ENCODE measurements at regions not wholly inside any gene's neighbourhood (a gene's known extent, or its start where the extent isn't known, plus 50 kb on each side); places are given as distances from the start of the nearest gene placed in this dataset.

DNA sequence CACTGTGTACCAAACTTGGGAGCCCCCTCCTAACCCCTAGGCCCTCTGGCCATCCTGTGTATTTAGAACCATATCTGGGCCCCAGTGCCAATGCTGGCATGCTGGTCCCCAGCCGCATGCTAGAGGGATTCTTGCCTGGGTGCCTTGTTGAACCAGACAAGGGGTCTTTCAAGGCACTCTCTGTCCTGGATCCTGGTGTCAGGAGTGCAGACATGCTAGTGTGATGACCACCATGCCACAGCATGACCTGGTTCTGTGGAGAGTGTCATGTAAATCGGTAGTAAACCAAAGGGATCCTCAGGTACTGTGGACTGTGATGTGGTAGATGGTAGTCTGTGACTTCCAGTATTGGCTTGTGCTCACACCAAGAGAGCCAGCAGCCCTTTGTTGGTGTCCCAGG is 222.2 kb upstream of the PODXL start:
- H2AFZ ChIP-seq (ENCODE audit: low read depth): no peak overlapping the region
- H4K20me1 ChIP-seq (ENCODE audit: insufficient read depth): no peaks in the 10 kb centered on the region
- no peaks in the 10 kb centered on the region for H3K27me3 ChIP-seq (ENCODE audit: insufficient read depth, low read depth)
- no peaks in the 10 kb centered on the region for H3K4me1 ChIP-seq (ENCODE audit: low read depth, poor library complexity, severe bottlenecking)
- H3K4me2 ChIP-seq: no peak overlapping the region
- no peak overlapping the region for H3K4me3 ChIP-seq (IDR thresholded peaks at IDR 0.05; ENCODE audit: insufficient read depth, low read depth, low read length)
- no peaks in the 10 kb centered on the region for H3K79me2 ChIP-seq (ENCODE audit: insufficient read depth, low read depth)
- TF ChIP-seq, protein P1, sequence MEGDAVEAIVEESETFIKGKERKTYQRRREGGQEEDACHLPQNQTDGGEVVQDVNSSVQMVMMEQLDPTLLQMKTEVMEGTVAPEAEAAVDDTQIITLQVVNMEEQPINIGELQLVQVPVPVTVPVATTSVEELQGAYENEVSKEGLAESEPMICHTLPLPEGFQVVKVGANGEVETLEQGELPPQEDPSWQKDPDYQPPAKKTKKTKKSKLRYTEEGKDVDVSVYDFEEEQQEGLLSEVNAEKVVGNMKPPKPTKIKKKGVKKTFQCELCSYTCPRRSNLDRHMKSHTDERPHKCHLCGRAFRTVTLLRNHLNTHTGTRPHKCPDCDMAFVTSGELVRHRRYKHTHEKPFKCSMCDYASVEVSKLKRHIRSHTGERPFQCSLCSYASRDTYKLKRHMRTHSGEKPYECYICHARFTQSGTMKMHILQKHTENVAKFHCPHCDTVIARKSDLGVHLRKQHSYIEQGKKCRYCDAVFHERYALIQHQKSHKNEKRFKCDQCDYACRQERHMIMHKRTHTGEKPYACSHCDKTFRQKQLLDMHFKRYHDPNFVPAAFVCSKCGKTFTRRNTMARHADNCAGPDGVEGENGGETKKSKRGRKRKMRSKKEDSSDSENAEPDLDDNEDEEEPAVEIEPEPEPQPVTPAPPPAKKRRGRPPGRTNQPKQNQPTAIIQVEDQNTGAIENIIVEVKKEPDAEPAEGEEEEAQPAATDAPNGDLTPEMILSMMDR (conservative IDR thresholded peaks at IDR 0.05; ENCODE audit: low read depth, low read length): no peak
- H3K27ac ChIP-seq: no peak overlapping the region
- H3K9ac ChIP-seq: no peak overlapping the region
- no peaks in the 10 kb centered on the region for H3K36me3 ChIP-seq (ENCODE audit: insufficient read depth)

DNA sequence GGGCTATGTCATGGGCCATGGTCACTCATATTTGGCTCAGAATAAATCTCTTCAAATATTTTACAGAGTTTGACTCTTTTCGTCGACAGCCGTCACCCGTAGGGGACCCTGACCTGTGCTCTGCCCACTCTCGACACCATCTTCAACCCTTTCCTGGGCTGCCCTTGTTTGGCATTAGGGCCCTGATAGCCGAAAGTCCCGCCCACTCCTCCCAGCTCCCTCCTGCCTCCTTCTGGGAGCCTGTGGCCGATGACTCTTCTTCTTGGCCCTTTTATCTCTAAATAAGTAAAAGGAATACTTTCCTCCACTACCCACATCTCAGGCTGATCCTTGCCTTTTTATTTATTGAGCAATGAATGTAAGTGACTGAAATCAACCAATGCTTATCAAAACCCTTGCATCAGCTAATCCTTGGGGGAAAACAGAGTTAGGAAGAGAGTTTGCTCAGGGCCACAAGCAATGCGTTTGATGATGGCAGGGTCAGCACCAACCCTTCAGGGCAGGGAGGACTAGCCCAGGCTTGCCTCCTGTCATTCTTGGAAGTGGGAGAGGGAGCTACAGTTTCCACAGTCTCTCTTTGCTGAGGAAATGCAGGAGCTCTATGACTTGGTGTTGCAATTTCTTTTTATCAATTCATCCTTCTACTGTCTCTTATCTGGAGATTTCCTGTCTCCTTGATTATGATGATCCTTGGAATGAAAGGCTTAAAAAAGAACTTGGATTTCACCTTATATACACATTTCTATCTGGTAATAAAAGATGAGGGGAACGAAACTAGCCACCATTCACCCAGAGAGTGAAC is 218.2 kb upstream of the PODXL start:
- no peak overlapping the region for H3K27ac ChIP-seq
- H3K4me2 ChIP-seq: no peak overlapping the region
- H3K36me3 ChIP-seq (ENCODE audit: insufficient read depth): no peaks in the 10 kb centered on the region
- no peaks in the 10 kb centered on the region for H3K4me1 ChIP-seq (ENCODE audit: low read depth, poor library complexity, severe bottlenecking)
- H3K4me3 ChIP-seq (IDR thresholded peaks at IDR 0.05; ENCODE audit: insufficient read depth, low read depth, low read length): no peak overlapping the region
- no peaks in the 10 kb centered on the region for H3K79me2 ChIP-seq (ENCODE audit: insufficient read depth, low read depth)
- TF ChIP-seq, protein P1 (conservative IDR thresholded peaks at IDR 0.05; ENCODE audit: low read depth, low read length): no peak
- no peaks in the 10 kb centered on the region for H3K27me3 ChIP-seq (ENCODE audit: insufficient read depth, low read depth)
- H2AFZ ChIP-seq (ENCODE audit: low read depth): no peak overlapping the region
- H4K20me1 ChIP-seq (ENCODE audit: insufficient read depth): no peaks in the 10 kb centered on the region
- H3K9ac ChIP-seq: no peak overlapping the region

DNA sequence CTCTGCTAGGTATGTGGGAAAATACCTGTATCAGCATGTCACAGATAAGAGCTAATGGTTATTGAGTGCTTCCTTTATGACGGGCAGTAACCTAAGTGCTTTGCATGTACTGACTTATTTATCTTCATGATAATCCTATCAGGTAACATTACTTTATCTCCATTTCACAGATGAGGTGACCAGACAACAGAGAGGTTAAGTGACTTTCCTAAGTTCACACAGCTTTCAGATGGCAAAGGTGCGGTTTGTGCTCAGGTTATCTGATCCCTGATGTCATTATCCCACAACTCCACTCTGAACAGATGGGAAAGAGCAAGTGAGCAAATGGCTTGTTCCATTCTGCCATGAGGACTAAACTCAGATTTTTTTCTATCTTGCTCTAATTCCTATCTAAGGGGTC is 217.0 kb upstream of the PODXL start:
- Histone ChIP-seq H3K4me1 (ENCODE audit: low read depth, poor library complexity, severe bottlenecking) (no peaks in the 10 kb centered on the region), H3K9ac (no peak overlapping the region), H4K20me1 (ENCODE audit: insufficient read depth) (no peaks in the 10 kb centered on the region), H3K4me2 (no peak overlapping the region), H3K27ac (no peak overlapping the region), H3K79me2 (ENCODE audit: insufficient read depth, low read depth) (no peaks in the 10 kb centered on the region), H3K4me3 (IDR thresholded peaks at IDR 0.05; ENCODE audit: insufficient read depth, low read depth, low read length) (no peak overlapping the region), H2AFZ (ENCODE audit: low read depth) (no peak overlapping the region), H3K27me3 (ENCODE audit: insufficient read depth, low read depth) (no peaks in the 10 kb centered on the region), H3K36me3 (ENCODE audit: insufficient read depth) (no peaks in the 10 kb centered on the region)
- TF ChIP-seq, protein P1 (conservative IDR thresholded peaks at IDR 0.05; ENCODE audit: low read depth, low read length): no peak

DNA sequence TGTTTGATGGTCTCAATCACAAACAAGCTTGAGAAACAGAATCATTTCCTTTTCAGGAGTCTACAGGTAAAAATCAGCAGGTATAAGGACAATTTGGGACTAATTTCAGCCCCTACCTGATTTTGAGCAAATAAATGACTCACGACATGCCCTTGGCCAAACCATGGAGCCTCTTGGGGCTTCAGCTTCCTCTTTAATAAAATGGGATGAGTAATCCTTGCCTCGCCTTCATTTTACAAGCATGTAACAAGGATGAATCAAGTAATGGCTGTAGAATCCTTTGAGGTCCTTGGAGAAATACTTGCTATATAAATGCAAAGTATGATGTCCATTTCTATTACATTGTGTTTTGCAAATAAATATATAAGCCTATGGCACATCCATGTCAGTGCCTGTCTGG is 212.8 kb upstream of the PODXL start:
- Histone ChIP-seq H3K9ac (no peak overlapping the region), H3K4me2 (no peak overlapping the region), H3K36me3 (ENCODE audit: insufficient read depth) (no peaks in the 10 kb centered on the region), H3K79me2 (ENCODE audit: insufficient read depth, low read depth) (no peaks in the 10 kb centered on the region), H3K4me3 (IDR thresholded peaks at IDR 0.05; ENCODE audit: insufficient read depth, low read depth, low read length) (no peak overlapping the region), H3K27ac (no peak overlapping the region), H2AFZ (ENCODE audit: low read depth) (no peak overlapping the region), H3K4me1 (ENCODE audit: low read depth, poor library complexity, severe bottlenecking) (no peaks in the 10 kb centered on the region), H3K27me3 (ENCODE audit: insufficient read depth, low read depth) (no peaks in the 10 kb centered on the region), H4K20me1 (ENCODE audit: insufficient read depth) (no peaks in the 10 kb centered on the region)
- TF ChIP-seq, protein P1 (conservative IDR thresholded peaks at IDR 0.05; ENCODE audit: low read depth, low read length): no peak
